Neural cell (in vitro differentiated cells): ENCODE measurements at regions not wholly inside any gene's neighbourhood (a gene's known extent, or its start where the extent isn't known, plus 50 kb on each side); places are given as distances from the start of the nearest gene placed in this dataset.

Experiments used
- H2AFZ ChIP-seq: fragments of 200-600, 300-800 bp; sonication (generic), shearing (Covaris generic); 2 replicates; pipeline ENCODE4 v1.6.0; 2014; ENCODE audit warnings: low read depth, mild to moderate bottlenecking, antibody characterized with exemption, low read length, moderate library complexity
- H3F3A ChIP-seq: fragments of 200-600 bp; shearing (Covaris generic); 2 replicates; pipeline ENCODE4 v1.6.1; 2016; ENCODE audit warnings: mild to moderate bottlenecking, moderate library complexity, mixed read lengths, antibody characterized with exemption, low read length; ENCODE audit not compliant: insufficient read depth, poor library complexity, severe bottlenecking
- H3K27ac ChIP-seq: fragments of 200-600, 300-800 bp; sonication (generic), shearing (Covaris generic); 2 replicates; pipeline ENCODE4 v1.5.1; 2014; ENCODE audit warnings: mild to moderate bottlenecking, low read length, moderate library complexity
- H3K27me3 ChIP-seq: fragments of 300-800, 200-600 bp; sonication (generic), shearing (Covaris generic); 2 replicates; pipeline ENCODE4 v1.6.0; 2014; ENCODE audit warnings: mild to moderate bottlenecking, low read depth, low read length, moderate library complexity; ENCODE audit not compliant: insufficient read depth
- H3K36me3 ChIP-seq: fragments of 300-800, 200-600 bp; sonication (generic), shearing (Covaris generic); 2 replicates; pipeline ENCODE4 v1.5.1; 2014; ENCODE audit warnings: mild to moderate bottlenecking, antibody characterized with exemption, low read length, moderate library complexity; ENCODE audit not compliant: insufficient read depth
- H3K4me2 ChIP-seq: fragments of 300-800, 200-600 bp; sonication (generic), shearing (Covaris generic); 2 replicates; pipeline ENCODE4 v1.6.0; 2014; ENCODE audit warnings: mild to moderate bottlenecking, low read length
- H3K4me3 ChIP-seq: fragments of 300-800, 200-600 bp; sonication (generic), shearing (Covaris generic); 2 replicates; pipeline ENCODE4 v1.5.1; 2014; ENCODE audit warnings: mild to moderate bottlenecking, low read length, moderate library complexity
- H3K79me2 ChIP-seq: fragments of 200-600 bp; shearing (Covaris generic); replicated peaks from 2 replicates; pipeline ENCODE4 v1.6.0; 2014; ENCODE audit warnings: mild to moderate bottlenecking, low read length, moderate library complexity; ENCODE audit not compliant: insufficient read depth
- H3K9ac ChIP-seq: fragments of 300-800, 200-600 bp; sonication (generic), shearing (Covaris generic); 2 replicates; pipeline ENCODE4 v1.6.1; 2016; ENCODE audit warnings: mild to moderate bottlenecking, low read length, mixed read lengths
- H3K9me2 ChIP-seq: fragments of 200-600 bp; shearing (Covaris generic); 2 replicates; pipeline ENCODE4 v1.6.1; 2016; ENCODE audit warnings: mild to moderate bottlenecking, low read length, mixed read lengths; ENCODE audit not compliant: insufficient read depth
- H3K9me3 ChIP-seq: fragments of 200-600, 300-800 bp; sonication (generic), shearing (Covaris generic); 2 replicates; pipeline ENCODE4 v1.6.1; 2016; ENCODE audit warnings: mild to moderate bottlenecking, mixed run types, low read length, moderate library complexity, mixed read lengths
- H4K20me1 ChIP-seq: fragments of 200-600 bp; shearing (Covaris generic); 2 replicates; pipeline ENCODE4 v1.6.1; 2016; ENCODE audit warnings: mild to moderate bottlenecking, mixed run types; ENCODE audit not compliant: insufficient read depth
- EP300 ChIP-seq: fragments of 450-650 bp; conservative IDR thresholded peaks from 2 replicates; pipeline ENCODE4 v1.6.1; 2014; ENCODE audit warnings: antibody characterized with exemption, mild to moderate bottlenecking, moderate library complexity; ENCODE audit not compliant: poor library complexity, severe bottlenecking
- EZH2 ChIP-seq: fragments of 200-600, 300-800 bp; shearing (Covaris generic), sonication (generic); IDR thresholded peaks from 2 replicates; pipeline ENCODE4 v1.6.1; 2014; ENCODE audit warnings: antibody characterized with exemption, low read length, borderline replicate concordance, mild to moderate bottlenecking; ENCODE audit not compliant: insufficient read depth, poor library complexity, severe bottlenecking
- MXI1 ChIP-seq: fragments of 450-650 bp; conservative IDR thresholded peaks from 2 replicates; pipeline ENCODE4 v1.6.1; 2014; ENCODE audit warnings: antibody characterized with exemption, mild to moderate bottlenecking; ENCODE audit not compliant: poor library complexity, severe bottlenecking
- POLR2AphosphoS5 ChIP-seq: IDR thresholded peaks from 2 replicates; pipeline ENCODE4 v1.6.1; 2012
- RAD21 ChIP-seq: fragments of 450-650 bp; conservative IDR thresholded peaks from 2 replicates; pipeline ENCODE4 v1.6.1; 2014; ENCODE audit warnings: antibody characterized with exemption, mild to moderate bottlenecking, moderate library complexity
- SMC3 ChIP-seq: fragments of 450-650 bp; conservative IDR thresholded peaks from 2 replicates; pipeline ENCODE4 v1.6.1; 2014; ENCODE audit warnings: antibody characterized with exemption, mild to moderate bottlenecking, moderate library complexity; ENCODE audit not compliant: poor library complexity
- TAF1 ChIP-seq: IDR thresholded peaks from 2 replicates; pipeline ENCODE4 v1.6.1; 2012; ENCODE audit warnings: low read depth
- TF ChIP-seq, protein P1 (sequence below): IDR thresholded peaks from 2 replicates; pipeline ENCODE4 v1.6.1; 2012; ENCODE audit warnings: borderline replicate concordance
- TF ChIP-seq, protein P2 (sequence below): fragments of 450-650 bp; IDR thresholded peaks from 2 replicates; pipeline ENCODE4 v1.5.1; 2014; ENCODE audit warnings: antibody characterized with exemption, mild to moderate bottlenecking, moderate library complexity; ENCODE audit not compliant: poor library complexity, severe bottlenecking

DNA sequence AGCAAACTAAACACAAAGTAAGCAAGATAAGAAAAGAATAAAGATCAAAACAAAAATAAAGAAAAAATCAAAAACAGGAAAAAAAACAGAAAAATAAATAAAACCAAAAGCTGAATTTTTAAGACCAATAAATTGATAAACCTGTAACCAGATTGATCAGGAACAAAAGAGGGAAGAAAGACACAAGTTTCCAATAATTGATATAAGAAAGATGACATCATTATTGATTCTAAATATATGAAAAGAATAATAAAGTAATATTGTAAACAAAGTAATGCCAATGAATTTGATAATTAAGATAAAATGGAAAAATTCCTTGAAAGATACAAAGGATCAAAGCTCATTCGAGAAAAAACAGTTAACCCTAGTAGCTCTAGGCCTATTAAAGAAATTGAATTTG is 394.6 kb upstream of the LRATD1 start:
- H3K9ac ChIP-seq: no peak overlapping the region
- no peaks in the 10 kb centered on the region for H4K20me1 ChIP-seq
- H3K9me3 ChIP-seq: no peaks in the 10 kb centered on the region
- H3K36me3 ChIP-seq: no peaks in the 10 kb centered on the region
- H2AFZ ChIP-seq: no peak overlapping the region
- H3K27me3 ChIP-seq: no peaks in the 10 kb centered on the region
- no peak for TF ChIP-seq RAD21
- H3K79me2 ChIP-seq: no peaks in the 10 kb centered on the region
- H3K9me2 ChIP-seq: no peaks in the 10 kb centered on the region
- H3K4me3 ChIP-seq: no peak overlapping the region
- no peak overlapping the region for H3K4me2 ChIP-seq
- H3K27ac ChIP-seq: no peak overlapping the region
- no peaks in the 10 kb centered on the region for H3F3A ChIP-seq

DNA sequence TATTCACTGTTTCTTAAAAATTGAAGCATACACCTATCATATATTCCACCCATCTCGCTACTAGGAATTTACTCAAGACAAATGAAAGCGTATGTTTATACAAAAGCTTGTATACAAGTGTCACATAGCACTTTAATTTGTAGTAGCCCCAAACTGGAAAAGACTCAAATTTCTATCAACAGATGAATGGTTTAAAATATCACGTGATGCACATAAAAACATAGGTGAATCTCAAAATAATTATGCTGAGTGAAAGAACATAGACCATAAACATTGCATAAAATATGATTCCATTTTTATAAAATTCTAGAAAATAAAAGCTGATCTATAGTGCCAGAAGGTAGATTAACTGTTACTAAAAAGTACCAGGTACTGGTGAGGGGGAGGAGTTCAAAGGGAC is 392.9 kb upstream of the LRATD1 start:
- Histone ChIP-seq H3K79me2 (no peaks in the 10 kb centered on the region), H3K9me3 (no peaks in the 10 kb centered on the region), H3K27ac (no peak overlapping the region), H3K27me3 (no peaks in the 10 kb centered on the region), H3F3A (no peaks in the 10 kb centered on the region), H3K4me3 (no peak overlapping the region), H4K20me1 (no peaks in the 10 kb centered on the region), H2AFZ (no peak overlapping the region), H3K36me3 (no peaks in the 10 kb centered on the region), H3K4me2 (no peak overlapping the region), H3K9ac (no peak overlapping the region), H3K9me2 (no peaks in the 10 kb centered on the region)
- TF ChIP-seq TAF1: no peak
- TF ChIP-seq SMC3: no peak
- TF ChIP-seq EP300: no peak
- TF ChIP-seq EZH2: no peak
- TF ChIP-seq POLR2AphosphoS5: no peak
- TF ChIP-seq MXI1: no peak
- TF ChIP-seq, protein P1, sequence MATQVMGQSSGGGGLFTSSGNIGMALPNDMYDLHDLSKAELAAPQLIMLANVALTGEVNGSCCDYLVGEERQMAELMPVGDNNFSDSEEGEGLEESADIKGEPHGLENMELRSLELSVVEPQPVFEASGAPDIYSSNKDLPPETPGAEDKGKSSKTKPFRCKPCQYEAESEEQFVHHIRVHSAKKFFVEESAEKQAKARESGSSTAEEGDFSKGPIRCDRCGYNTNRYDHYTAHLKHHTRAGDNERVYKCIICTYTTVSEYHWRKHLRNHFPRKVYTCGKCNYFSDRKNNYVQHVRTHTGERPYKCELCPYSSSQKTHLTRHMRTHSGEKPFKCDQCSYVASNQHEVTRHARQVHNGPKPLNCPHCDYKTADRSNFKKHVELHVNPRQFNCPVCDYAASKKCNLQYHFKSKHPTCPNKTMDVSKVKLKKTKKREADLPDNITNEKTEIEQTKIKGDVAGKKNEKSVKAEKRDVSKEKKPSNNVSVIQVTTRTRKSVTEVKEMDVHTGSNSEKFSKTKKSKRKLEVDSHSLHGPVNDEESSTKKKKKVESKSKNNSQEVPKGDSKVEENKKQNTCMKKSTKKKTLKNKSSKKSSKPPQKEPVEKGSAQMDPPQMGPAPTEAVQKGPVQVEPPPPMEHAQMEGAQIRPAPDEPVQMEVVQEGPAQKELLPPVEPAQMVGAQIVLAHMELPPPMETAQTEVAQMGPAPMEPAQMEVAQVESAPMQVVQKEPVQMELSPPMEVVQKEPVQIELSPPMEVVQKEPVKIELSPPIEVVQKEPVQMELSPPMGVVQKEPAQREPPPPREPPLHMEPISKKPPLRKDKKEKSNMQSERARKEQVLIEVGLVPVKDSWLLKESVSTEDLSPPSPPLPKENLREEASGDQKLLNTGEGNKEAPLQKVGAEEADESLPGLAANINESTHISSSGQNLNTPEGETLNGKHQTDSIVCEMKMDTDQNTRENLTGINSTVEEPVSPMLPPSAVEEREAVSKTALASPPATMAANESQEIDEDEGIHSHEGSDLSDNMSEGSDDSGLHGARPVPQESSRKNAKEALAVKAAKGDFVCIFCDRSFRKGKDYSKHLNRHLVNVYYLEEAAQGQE: no peak
- no peak for TF ChIP-seq RAD21
- TF ChIP-seq, protein P2, sequence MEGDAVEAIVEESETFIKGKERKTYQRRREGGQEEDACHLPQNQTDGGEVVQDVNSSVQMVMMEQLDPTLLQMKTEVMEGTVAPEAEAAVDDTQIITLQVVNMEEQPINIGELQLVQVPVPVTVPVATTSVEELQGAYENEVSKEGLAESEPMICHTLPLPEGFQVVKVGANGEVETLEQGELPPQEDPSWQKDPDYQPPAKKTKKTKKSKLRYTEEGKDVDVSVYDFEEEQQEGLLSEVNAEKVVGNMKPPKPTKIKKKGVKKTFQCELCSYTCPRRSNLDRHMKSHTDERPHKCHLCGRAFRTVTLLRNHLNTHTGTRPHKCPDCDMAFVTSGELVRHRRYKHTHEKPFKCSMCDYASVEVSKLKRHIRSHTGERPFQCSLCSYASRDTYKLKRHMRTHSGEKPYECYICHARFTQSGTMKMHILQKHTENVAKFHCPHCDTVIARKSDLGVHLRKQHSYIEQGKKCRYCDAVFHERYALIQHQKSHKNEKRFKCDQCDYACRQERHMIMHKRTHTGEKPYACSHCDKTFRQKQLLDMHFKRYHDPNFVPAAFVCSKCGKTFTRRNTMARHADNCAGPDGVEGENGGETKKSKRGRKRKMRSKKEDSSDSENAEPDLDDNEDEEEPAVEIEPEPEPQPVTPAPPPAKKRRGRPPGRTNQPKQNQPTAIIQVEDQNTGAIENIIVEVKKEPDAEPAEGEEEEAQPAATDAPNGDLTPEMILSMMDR: no peak

DNA sequence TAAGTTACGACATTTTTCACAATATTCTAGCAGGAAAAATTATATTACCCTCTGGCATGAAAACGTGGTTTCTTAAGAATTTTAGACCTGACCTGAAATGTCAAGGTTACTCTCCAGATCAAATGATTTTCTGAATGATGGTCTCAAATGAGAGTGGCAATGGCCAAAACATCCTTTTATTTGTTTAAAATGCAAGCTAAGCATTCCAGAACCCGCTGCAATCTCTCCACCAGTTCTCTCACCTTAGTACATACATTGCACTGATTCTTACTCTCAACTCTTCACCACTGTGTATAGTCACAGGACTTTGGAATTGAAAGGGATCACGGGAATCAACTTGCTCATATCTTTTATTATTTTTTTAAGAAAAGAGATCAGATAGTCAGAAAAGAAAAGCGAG is 391.6 kb upstream of the LRATD1 start:
- Histone ChIP-seq H3K36me3 (no peaks in the 10 kb centered on the region), H3K9ac (no peak overlapping the region), H4K20me1 (no peaks in the 10 kb centered on the region), H3K27me3 (no peaks in the 10 kb centered on the region), H3F3A (no peaks in the 10 kb centered on the region), H3K4me3 (no peak overlapping the region), H3K9me3 (no peaks in the 10 kb centered on the region), H3K4me2 (no peak overlapping the region), H2AFZ (no peak overlapping the region), H3K27ac (no peak overlapping the region), H3K9me2 (no peaks in the 10 kb centered on the region), H3K79me2 (no peaks in the 10 kb centered on the region)
- no peak for TF ChIP-seq EP300
- TF ChIP-seq EZH2: no peak
- no peak for TF ChIP-seq TAF1
- TF ChIP-seq, protein P2: no peak
- TF ChIP-seq, protein P1: no peak
- TF ChIP-seq RAD21: no peak
- TF ChIP-seq SMC3: no peak
- TF ChIP-seq POLR2AphosphoS5: no peak
- TF ChIP-seq MXI1: no peak
